Activated CD4-positive, alpha-beta memory T cell treated with anti-CD3 and anti-CD28 coated beads for 36 hours (primary cell): ENCODE measurements at regions not wholly inside any gene's neighbourhood (a gene's known extent, or its start where the extent isn't known, plus 50 kb on each side); places are given as distances from the start of the nearest gene placed in this dataset.

Source experiments
- CTCF ChIA-PET: fragments of 350-600 bp; sonication (Branson Sonifier 250); formaldehyde crosslinking; loops from one replicate; lab custom pipeline; 2021; ENCODE audit warnings: antibody characterized with exemption, inconsistent platforms; lab: Charles Lee
- POLR2A ChIA-PET: fragments of 350-600 bp; sonication (Branson Sonifier 250); formaldehyde crosslinking; loops from one replicate; lab custom pipeline; 2021; ENCODE audit warnings: antibody characterized with exemption; lab: Charles Lee
- DNase-seq: peaks from one replicate; pipeline ENCODE4 v3.0.0-alpha.2; 2020
- H3K27ac Mint-ChIP-seq: one replicate; pipeline ENCODE4 v1.8.0; 2021; ENCODE audit warnings: mixed read lengths
- H3K27me3 Mint-ChIP-seq: one replicate; pipeline ENCODE4 v1.8.0; 2021; ENCODE audit warnings: mixed read lengths
- H3K36me3 Mint-ChIP-seq: one replicate; pipeline ENCODE4 v1.8.0; 2021; ENCODE audit warnings: mixed read lengths
- H3K4me1 Mint-ChIP-seq: one replicate; pipeline ENCODE4 v1.8.0; 2021; ENCODE audit warnings: low read depth, mixed read lengths
- H3K4me3 Mint-ChIP-seq: one replicate; pipeline ENCODE4 v1.8.0; 2021; ENCODE audit warnings: mild to moderate bottlenecking, mixed read lengths
- H3K9me3 Mint-ChIP-seq: one replicate; pipeline ENCODE4 v1.8.0; 2021; ENCODE audit warnings: mixed read lengths
- intact Hi-C: fragments of 100-400 bp; cut with micrococcal nuclease; formaldehyde crosslinking; loops from one replicate; pipeline ENCODE4 v1.15.1; 2023

DNA sequence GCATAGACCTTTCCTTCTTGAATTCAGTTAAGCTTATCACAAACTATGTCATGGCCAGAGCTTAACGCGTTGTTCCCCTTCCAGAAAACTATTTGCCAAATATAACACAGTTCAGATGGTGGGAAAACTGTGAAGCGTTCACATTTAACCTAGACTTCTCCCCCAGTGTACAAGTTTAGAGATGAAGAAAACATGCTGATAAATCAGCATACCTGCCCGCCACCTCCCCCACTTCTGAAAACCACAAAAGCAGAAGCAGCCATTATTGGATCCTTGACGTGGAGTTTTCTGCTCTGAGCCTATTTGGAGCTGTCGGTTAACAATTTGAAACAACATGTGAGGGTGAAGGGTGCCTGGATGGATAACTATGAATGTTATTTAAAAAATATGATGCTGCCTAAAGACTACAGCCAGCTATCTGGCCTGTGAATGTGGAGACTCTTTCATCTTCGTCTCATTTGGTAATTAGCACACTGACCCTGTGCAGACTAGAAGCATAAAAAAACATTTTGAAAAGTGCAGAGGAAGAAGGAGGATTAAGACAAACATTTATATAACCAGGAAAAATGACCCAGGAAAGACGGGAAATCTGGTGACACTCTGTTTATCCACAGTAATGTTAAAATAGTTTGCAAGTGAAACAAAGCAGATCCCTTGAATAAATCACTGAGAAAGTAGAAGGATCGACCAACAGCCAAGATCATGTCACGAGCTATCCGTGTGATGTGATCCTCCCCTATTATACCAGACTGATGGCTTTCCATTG lies 408.2 kb downstream of the AEBP2 start:
- Mint-ChIP-seq H3K4me3 (no peak overlapping the region), H3K27ac (no peak overlapping the region), H3K36me3 (no peaks in the 10 kb centered on the region), H3K9me3 (peaks cover 2% of the 10 kb centered on the region), H3K27me3 (no peaks in the 10 kb centered on the region), H3K4me1 (peaks cover 43% of the 10 kb centered on the region)
- ChIA-PET CTCF (interaction anchor here (0.6 kb wide), 1 partner anchor 303 kb away, joined by 3 read pairs; no protein-coding TSS in a partner anchor), POLR2A (no interaction called here)
- no peak for DNase-seq
- intact Hi-C loops = loop anchor here (2.0 kb wide), 1 partner anchor 47 kb away; no protein-coding TSS in a partner anchor

DNA sequence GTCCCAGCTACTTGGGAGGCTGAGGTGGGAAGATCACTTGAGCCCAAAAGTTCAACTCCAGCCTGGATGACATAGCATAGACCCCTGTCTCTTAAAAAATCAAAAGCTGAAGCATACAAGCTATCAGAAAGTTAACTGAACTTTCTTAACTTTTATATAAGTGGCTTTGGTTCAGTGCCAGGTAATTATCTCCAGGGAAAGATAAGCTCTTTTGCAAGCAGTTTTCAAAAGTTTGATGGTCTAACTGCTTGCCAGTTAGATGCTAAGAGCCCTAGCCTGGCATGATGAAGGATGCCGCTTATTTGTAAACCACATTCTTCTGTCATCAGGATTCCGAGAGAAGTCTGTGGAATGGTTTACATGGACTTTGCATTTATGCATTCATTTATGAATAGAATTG lies 409.1 kb downstream of the AEBP2 start:
- intact Hi-C loops = no loop called here
- no peak overlapping the region for H3K27ac Mint-ChIP-seq
- peaks cover 43% of the 10 kb centered on the region for H3K4me1 Mint-ChIP-seq
- POLR2A ChIA-PET = no interaction called here
- no peak overlapping the region for H3K4me3 Mint-ChIP-seq
- no peaks in the 10 kb centered on the region for H3K36me3 Mint-ChIP-seq
- CTCF ChIA-PET = no interaction called here
- no peaks in the 10 kb centered on the region for H3K27me3 Mint-ChIP-seq
- H3K9me3 Mint-ChIP-seq = peaks cover 2% of the 10 kb centered on the region
- DNase-seq = no peak

DNA sequence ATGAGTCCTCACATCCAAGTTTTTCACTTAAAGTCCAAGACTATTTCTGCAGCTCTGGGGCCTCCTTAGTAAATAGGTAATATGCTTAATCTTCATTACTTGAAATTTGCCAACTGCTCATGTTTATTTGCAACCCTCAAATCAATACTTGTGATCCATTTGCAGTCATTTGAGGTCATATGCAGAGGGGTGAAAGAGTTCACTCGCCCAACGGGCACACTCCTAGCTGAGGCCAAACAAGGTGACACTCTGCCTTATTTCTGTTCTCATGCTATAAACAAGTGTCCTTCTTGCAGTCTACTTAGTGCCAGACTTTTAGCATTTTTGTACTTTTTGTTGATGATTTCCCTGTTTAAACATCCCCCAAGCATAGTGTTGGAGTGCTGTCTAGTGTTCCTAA lies 409.9 kb downstream of the AEBP2 start:
- Mint-ChIP-seq H3K4me3 (no peak overlapping the region), H3K27ac (no peak overlapping the region), H3K9me3 (peaks cover 2% of the 10 kb centered on the region), H3K4me1 (peaks cover 43% of the 10 kb centered on the region), H3K36me3 (no peaks in the 10 kb centered on the region), H3K27me3 (no peaks in the 10 kb centered on the region)
- intact Hi-C loops = no loop called here
- POLR2A ChIA-PET = interaction anchor here (1.5 kb wide), 1 partner anchor 45 kb away, joined by 5 read pairs; no protein-coding TSS in a partner anchor
- no peak for DNase-seq
- CTCF ChIA-PET = no interaction called here

DNA sequence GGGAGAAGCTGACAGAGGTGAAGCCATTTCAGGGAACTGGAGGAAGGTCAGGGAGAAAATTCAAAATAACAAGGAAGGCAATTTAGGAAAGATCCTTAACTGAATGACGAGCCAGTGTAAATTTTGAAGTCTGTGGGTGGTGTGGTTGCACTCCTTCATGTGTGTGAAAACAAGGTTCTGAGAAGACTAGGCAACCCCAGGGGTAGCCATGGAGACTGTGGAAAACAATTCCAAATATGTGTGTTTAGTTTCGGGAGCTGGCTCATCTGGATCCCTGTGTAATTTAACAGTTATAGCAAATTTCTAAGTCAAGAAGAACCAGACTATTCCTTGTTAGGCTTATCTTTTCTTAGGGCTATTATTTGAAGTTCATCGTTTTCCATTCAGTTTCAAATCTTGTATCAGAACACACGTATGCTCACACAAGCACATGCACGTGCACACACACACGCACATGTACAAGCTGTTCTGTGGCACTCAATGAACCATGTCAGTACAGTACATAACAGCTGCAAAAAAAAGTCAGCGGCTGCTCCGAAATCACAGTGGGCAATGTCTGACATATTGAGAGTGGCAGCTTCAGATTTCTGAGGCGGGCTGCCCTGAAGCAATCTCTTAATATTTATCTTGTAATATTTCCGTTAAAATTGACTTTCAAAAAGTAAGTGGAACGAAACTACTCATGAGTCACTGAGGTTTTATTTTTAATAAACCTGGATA lies 411.2 kb downstream of the AEBP2 start:
- no peak overlapping the region for H3K4me3 Mint-ChIP-seq
- CTCF ChIA-PET = no interaction called here
- H3K4me1 Mint-ChIP-seq = peaks cover 43% of the 10 kb centered on the region
- intact Hi-C loops = no loop called here
- peaks cover 2% of the 10 kb centered on the region for H3K9me3 Mint-ChIP-seq
- peaks cover 2% of the 10 kb centered on the region for H3K27me3 Mint-ChIP-seq
- no peak overlapping the region for H3K27ac Mint-ChIP-seq
- POLR2A ChIA-PET = interaction anchor here (1.5 kb wide), 1 partner anchor 44 kb away, joined by 5 read pairs; no protein-coding TSS in a partner anchor
- no peaks in the 10 kb centered on the region for H3K36me3 Mint-ChIP-seq
- no peak for DNase-seq

DNA sequence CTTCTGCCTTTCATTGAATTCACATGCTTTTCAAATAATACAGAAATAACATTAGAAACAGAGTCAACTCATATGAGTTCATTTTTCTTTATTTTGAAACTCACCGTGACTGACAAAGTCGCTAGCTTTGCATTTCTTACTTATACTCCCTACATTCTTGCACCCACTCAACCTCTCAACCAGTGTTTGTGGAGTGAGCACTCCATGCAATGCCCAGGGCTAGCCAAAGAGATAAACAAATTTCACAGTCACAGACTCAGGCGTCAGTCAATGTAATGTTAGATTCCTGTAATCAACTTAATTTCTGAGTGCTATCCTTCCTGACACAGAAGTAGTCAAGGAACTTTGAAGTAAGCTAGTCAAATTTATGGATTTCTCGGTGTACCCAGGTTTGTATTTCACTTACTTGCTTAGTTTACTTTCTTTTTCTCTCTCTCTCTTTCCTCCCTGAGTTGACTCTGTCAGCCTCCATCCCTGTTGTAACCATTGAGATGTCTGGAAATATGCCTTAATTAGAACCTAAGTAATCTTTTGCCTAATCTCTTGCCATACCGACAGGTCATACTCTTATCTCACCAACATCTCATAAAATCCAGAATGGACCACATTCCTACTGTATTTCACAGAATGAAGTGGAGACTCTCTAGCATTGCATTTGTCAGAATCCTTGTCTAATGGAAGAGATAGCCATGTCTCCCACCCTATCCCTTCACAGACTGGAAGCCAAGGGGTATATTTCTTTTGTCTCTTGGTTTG lies 413.0 kb downstream of the AEBP2 start:
- peaks cover 6% of the 10 kb centered on the region for H3K27me3 Mint-ChIP-seq
- ChIA-PET POLR2A (no interaction called here), CTCF (no interaction called here)
- H3K36me3 Mint-ChIP-seq = no peaks in the 10 kb centered on the region
- no peak for DNase-seq
- no peak overlapping the region for H3K4me3 Mint-ChIP-seq
- H3K27ac Mint-ChIP-seq = no peak overlapping the region
- peaks cover 2% of the 10 kb centered on the region for H3K9me3 Mint-ChIP-seq
- H3K4me1 Mint-ChIP-seq = peaks cover 34% of the 10 kb centered on the region
- intact Hi-C loops = no loop called here

DNA sequence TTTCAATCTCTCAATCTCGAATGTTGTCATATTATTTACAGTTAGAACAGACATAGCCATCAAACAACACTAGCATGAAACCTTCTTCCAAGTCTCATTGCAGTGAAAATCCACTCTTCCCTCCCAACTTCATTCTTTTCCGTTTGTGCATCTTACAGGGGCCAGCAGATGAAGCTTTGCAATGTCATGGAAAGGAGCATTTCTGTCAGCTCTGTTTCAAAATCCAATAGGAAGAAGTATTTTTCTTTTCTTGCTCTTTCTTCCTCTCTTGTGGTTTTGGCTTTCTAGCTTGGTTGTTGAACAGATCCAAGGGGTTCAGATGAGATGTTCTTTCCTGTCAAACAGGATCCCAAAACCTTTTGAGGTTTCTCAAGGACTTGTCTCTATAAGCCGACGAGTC lies 416.6 kb downstream of the AEBP2 start:
- intact Hi-C loops = no loop called here
- Mint-ChIP-seq H3K27me3 (peaks cover 6% of the 10 kb centered on the region), H3K4me3 (no peak overlapping the region), H3K36me3 (no peaks in the 10 kb centered on the region), H3K27ac (no peak overlapping the region), H3K9me3 (peaks cover under 1% of the 10 kb centered on the region), H3K4me1 (peaks cover 8% of the 10 kb centered on the region)
- POLR2A ChIA-PET = no interaction called here
- CTCF ChIA-PET = no interaction called here
- no peak for DNase-seq

DNA sequence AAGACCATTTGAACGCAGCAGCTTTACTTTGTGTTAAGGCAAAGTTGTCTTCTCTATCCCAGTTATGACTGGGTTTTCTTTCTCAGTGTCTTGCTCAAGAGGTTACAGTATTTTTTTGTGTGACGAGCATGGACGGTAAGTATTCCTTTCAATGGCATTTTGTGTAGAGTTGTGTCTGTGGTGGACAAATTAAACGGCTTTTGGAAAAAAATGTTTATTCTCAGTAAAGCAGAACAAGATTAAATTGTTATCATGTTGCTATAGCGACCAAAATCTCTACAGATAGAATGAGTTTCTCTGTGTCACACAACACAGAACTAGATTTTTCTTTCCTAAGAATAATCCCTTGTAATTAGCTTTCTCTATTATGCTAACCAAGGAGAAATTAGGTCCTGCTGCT lies 417.1 kb downstream of the AEBP2 start:
- no peak overlapping the region for H3K27ac Mint-ChIP-seq
- intact Hi-C loops = no loop called here
- POLR2A ChIA-PET = no interaction called here

DNA sequence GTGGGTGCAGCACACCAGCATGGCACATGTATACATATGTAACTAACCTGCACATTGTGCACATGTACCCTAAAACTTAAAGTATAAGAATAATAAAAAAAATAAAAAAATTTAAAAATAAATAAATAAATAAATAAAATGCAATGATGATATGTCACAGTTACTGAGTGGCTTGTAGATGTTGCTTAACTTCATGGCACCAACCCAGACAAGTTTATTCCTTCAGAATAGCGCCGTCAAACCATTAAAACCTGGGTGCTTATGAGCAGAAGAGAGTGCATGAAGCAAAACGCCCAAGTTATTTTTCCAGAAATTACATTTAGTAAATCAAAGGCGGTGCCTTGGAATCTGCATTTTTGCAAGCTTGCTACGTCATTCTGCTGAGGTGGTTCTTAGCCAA lies 417.9 kb downstream of the AEBP2 start:
- intact Hi-C loops = no loop called here
- H3K36me3 Mint-ChIP-seq = no peaks in the 10 kb centered on the region
- POLR2A ChIA-PET = no interaction called here
- H3K27me3 Mint-ChIP-seq = peaks cover 6% of the 10 kb centered on the region
- H3K4me3 Mint-ChIP-seq = no peak overlapping the region
- DNase-seq = no peak
- CTCF ChIA-PET = no interaction called here
- no peaks in the 10 kb centered on the region for H3K4me1 Mint-ChIP-seq
- peaks cover 3% of the 10 kb centered on the region for H3K9me3 Mint-ChIP-seq
- H3K27ac Mint-ChIP-seq = no peak overlapping the region

More for the DNA sequence above, 417.1 kb downstream of the AEBP2 start:
- H3K4me1 Mint-ChIP-seq = peaks cover 3% of the 10 kb centered on the region
- H3K9me3 Mint-ChIP-seq = peaks cover 3% of the 10 kb centered on the region
- H3K4me3 Mint-ChIP-seq = no peak overlapping the region
- CTCF ChIA-PET = no interaction called here
- peaks cover 6% of the 10 kb centered on the region for H3K27me3 Mint-ChIP-seq
- no peaks in the 10 kb centered on the region for H3K36me3 Mint-ChIP-seq
- no peak for DNase-seq

DNA sequence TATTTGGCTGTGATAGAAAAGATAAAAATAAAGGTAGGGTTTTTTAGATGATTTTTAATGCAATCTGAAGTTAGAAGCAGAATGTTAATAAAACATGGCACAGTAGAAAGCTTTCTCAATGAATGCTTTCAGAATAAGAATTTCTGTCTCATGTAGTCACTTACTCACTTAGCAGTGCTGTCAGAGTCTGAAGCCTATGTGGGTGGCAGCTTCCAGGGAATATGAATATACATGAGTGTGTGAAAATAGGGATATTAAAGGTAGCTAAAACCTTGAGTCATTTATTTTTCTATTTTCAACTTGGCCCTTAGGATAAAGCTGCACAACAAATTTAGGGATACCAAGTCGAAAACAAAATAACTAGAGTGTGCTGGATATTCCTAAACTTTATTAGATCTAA lies 427.9 kb downstream of the AEBP2 start:
- ChIA-PET POLR2A (no interaction called here), CTCF (interaction anchor here (0.7 to 1.2 kb wide), 2 partner anchors 27 to 128 kb away, joined by 3 read pairs; no protein-coding TSS in a partner anchor)
- no peak for DNase-seq
- no peak overlapping the region for H3K27ac Mint-ChIP-seq
- intact Hi-C loops = no loop called here
- H3K4me1 Mint-ChIP-seq = no peaks in the 10 kb centered on the region
- H3K36me3 Mint-ChIP-seq = no peaks in the 10 kb centered on the region
- H3K4me3 Mint-ChIP-seq = no peak overlapping the region
- no peaks in the 10 kb centered on the region for H3K9me3 Mint-ChIP-seq
- no peaks in the 10 kb centered on the region for H3K27me3 Mint-ChIP-seq

DNA sequence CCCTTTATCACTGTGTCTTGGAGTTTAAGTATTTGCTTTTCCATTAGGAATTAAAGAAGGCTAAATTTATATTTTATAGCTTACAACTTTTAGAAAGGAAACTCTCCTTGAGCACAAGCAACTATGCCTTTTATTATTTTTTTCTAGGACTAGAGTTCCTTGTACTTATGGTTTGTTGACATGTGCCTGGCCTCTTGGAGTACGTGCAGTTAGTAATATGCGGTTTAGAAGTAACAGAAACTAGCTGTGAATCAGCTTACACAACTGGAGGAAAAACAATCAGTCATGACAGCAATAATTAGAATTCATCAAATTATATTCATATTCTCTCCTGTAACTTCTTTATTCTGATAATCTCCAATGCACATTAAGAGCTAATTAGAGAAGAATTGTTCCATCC lies 428.7 kb downstream of the AEBP2 start:
- Mint-ChIP-seq H3K4me3 (no peak overlapping the region), H3K27me3 (no peaks in the 10 kb centered on the region), H3K27ac (no peak overlapping the region), H3K9me3 (no peaks in the 10 kb centered on the region), H3K36me3 (no peaks in the 10 kb centered on the region), H3K4me1 (no peaks in the 10 kb centered on the region)
- ChIA-PET POLR2A (no interaction called here), CTCF (no interaction called here)
- DNase-seq = no peak
- intact Hi-C loops = no loop called here

DNA sequence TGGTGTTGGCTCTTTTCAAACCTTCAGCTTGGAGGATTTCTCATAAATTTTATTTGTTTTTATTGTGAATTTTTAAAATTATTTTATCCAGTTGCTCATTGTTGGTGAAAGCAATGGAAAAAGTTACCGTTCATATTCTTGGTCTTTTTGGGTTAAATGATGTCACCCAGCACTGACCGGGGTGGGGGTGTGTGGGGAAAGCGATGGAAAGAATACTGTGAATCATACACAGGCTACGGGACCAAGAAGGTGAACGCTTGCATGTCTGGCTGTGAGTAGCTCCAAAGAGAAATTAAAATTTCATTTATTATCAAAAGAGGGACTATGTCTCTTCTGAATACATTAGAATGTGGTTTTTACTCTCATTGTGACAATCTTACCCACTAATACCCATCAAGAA lies 430.1 kb downstream of the AEBP2 start:
- ChIA-PET CTCF (no interaction called here), POLR2A (no interaction called here)
- no peak overlapping the region for H3K27ac Mint-ChIP-seq
- H3K27me3 Mint-ChIP-seq = no peaks in the 10 kb centered on the region
- intact Hi-C loops = no loop called here
- H3K36me3 Mint-ChIP-seq = no peaks in the 10 kb centered on the region
- no peak overlapping the region for H3K4me3 Mint-ChIP-seq
- H3K4me1 Mint-ChIP-seq = no peaks in the 10 kb centered on the region
- peak; percentile 30 for DNase-seq
- no peaks in the 10 kb centered on the region for H3K9me3 Mint-ChIP-seq
